HEK293 (cell line): ENCODE measurements at regions not wholly inside any gene's neighbourhood (a gene's known extent, or its start where the extent isn't known, plus 50 kb on each side); places are given as distances from the start of the nearest gene placed in this dataset.

Experiments used
- CTCF ChIA-PET: fragments of 350-600 bp; formaldehyde crosslinking; extraction: SDS; loops from one replicate; lab custom pipeline; 2021; ENCODE audit warnings: antibody characterized with exemption; lab: Yijun Ruan, JAX
- POLR2A ChIA-PET: fragments of 300-600 bp; formaldehyde crosslinking; extraction: SDS; loops from one replicate; lab custom pipeline; 2020; ENCODE audit warnings: antibody characterized with exemption, inconsistent platforms; lab: Yijun Ruan, JAX
- H3K27ac ChIP-seq: fragments of 200-500 bp; sonication (Bioruptor generic); 2 replicates; pipeline ENCODE4 v1.5.1; 2014; ENCODE audit warnings: low read depth, low read length, control low read depth, inconsistent platforms; ENCODE audit errors: extremely low read depth
- H3K36me3 ChIP-seq, 2 experiments: fragments of 200-500 bp in 1 of 2; sonication (Bioruptor generic) in 1 of 2; 1 replicate in 1 of 2; 2 replicates in 1 of 2; pipeline ENCODE4 v1.5.1; 2014 to 2017; ENCODE audit warnings: inconsistent platforms in 2 of 2, low read length in 2 of 2; ENCODE audit not compliant: control insufficient read depth in 2 of 2, insufficient read depth in 1 of 2
- H3K4me1 ChIP-seq: fragments of 200-500 bp; sonication (Bioruptor generic); 2 replicates; pipeline ENCODE4 v1.5.1; 2014; ENCODE audit warnings: mild to moderate bottlenecking, low read length, inconsistent platforms; ENCODE audit not compliant: control insufficient read depth, insufficient read depth
- H3K4me3 ChIP-seq: 2 replicates; pipeline ENCODE4 v1.5.1; 2011; ENCODE audit warnings: low read depth, mild to moderate bottlenecking, control low read depth, low read length, moderate library complexity
- H3K9me3 ChIP-seq: fragments of 200-500 bp; sonication (Bioruptor generic); 2 replicates; pipeline ENCODE4 v1.5.1; 2014; ENCODE audit warnings: low read depth, low read length, inconsistent platforms; ENCODE audit not compliant: control insufficient read depth, insufficient read depth
- AEBP2 ChIP-seq: fragments of 450-650 bp; formaldehyde crosslinking; IDR thresholded peaks from 2 replicates; pipeline ENCODE4 v1.5.1; 2016; ENCODE audit warnings: missing biosample characterization, missing genetic modification characterization, borderline replicate concordance
- PRDM2 ChIP-seq: fragments of 450-650 bp; formaldehyde crosslinking; IDR thresholded peaks from 2 replicates; pipeline ENCODE4 v1.5.1; 2016; ENCODE audit warnings: missing biosample characterization, missing genetic modification characterization, borderline replicate concordance
- REST ChIP-seq: fragments of 450-650 bp; formaldehyde crosslinking; IDR thresholded peaks from 2 replicates; pipeline ENCODE4 v1.5.1; 2016; ENCODE audit warnings: missing biosample characterization, missing genetic modification characterization
- YY1 ChIP-seq: fragments of 450-650 bp; formaldehyde crosslinking; IDR thresholded peaks from 2 replicates; pipeline ENCODE4 v1.5.1; 2018; ENCODE audit warnings: missing biosample characterization, missing genetic modification characterization
- ZBTB17 ChIP-seq: fragments of 450-650 bp; formaldehyde crosslinking; IDR thresholded peaks from 2 replicates; pipeline ENCODE4 v1.5.1; 2016; ENCODE audit warnings: missing biosample characterization, missing genetic modification characterization
- ZFP41 ChIP-seq: fragments of 450-650 bp; formaldehyde crosslinking; IDR thresholded peaks from 2 replicates; pipeline ENCODE4 v1.5.1; 2016; ENCODE audit warnings: missing biosample characterization, missing genetic modification characterization, borderline replicate concordance
- ZNF2 ChIP-seq: fragments of 450-650 bp; formaldehyde crosslinking; IDR thresholded peaks from 2 replicates; pipeline ENCODE4 v1.5.1; 2016; ENCODE audit warnings: missing biosample characterization, missing genetic modification characterization
- ZNF221 ChIP-seq: fragments of 450-650 bp; formaldehyde crosslinking; IDR thresholded peaks from 2 replicates; pipeline ENCODE4 v1.5.1; 2017; ENCODE audit warnings: missing biosample characterization, missing genetic modification characterization, borderline replicate concordance
- ZNF23 ChIP-seq: fragments of 450-650 bp; formaldehyde crosslinking; IDR thresholded peaks from 2 replicates; pipeline ENCODE4 v1.5.1; 2016; ENCODE audit warnings: missing biosample characterization, missing genetic modification characterization, borderline replicate concordance
- ZNF324 ChIP-seq: fragments of 450-650 bp; formaldehyde crosslinking; IDR thresholded peaks from 2 replicates; pipeline ENCODE4 v1.5.1; 2016; ENCODE audit warnings: missing biosample characterization, missing genetic modification characterization
- ZNF335 ChIP-seq: fragments of 450-650 bp; formaldehyde crosslinking; conservative IDR thresholded peaks from 2 replicates; pipeline ENCODE4 v1.5.1; 2016; ENCODE audit warnings: missing biosample characterization, missing genetic modification characterization
- ZNF449 ChIP-seq: fragments of 450-650 bp; formaldehyde crosslinking; IDR thresholded peaks from 2 replicates; pipeline ENCODE4 v1.5.1; 2017; ENCODE audit warnings: missing biosample characterization, mild to moderate bottlenecking, missing genetic modification characterization, moderate library complexity
- ZNF670 ChIP-seq: fragments of 450-650 bp; formaldehyde crosslinking; IDR thresholded peaks from 2 replicates; pipeline ENCODE4 v1.5.1; 2016; ENCODE audit warnings: missing biosample characterization, missing genetic modification characterization, low read depth
- ZNF747 ChIP-seq: fragments of 450-650 bp; formaldehyde crosslinking; IDR thresholded peaks from 2 replicates; pipeline ENCODE4 v1.5.1; 2016; ENCODE audit warnings: missing biosample characterization, missing genetic modification characterization
- ZNF785 ChIP-seq: fragments of 450-650 bp; formaldehyde crosslinking; IDR thresholded peaks from 2 replicates; pipeline ENCODE4 v1.5.1; 2016; ENCODE audit warnings: missing biosample characterization, missing genetic modification characterization

- Histone ChIP-seq H3K4me1 (no peaks in the 10 kb centered on the region), H3K36me3 (no peaks in the 10 kb centered on the region), H3K4me3 (no peak overlapping the region), H3K27ac (no peak overlapping the region), H3K9me3 (no peaks in the 10 kb centered on the region)
- CTCF ChIA-PET: interaction anchor here (0.6 to 0.7 kb wide), 2 partner anchors 176 to 934 kb away, joined by 4 read pairs; no protein-coding TSS in a partner anchor
- POLR2A ChIA-PET: no interaction called here
- TF ChIP-seq ZNF449 (tag by site-specific recombination) (no peak), ZNF2 (tag by site-specific recombination) (no peak), YY1 (tag by site-specific recombination) (no peak), ZNF335 (tag by site-specific recombination) (no peak), ZNF785 (tag by site-specific recombination) (no peak), ZBTB17 (tag by site-specific recombination) (no peak), ZNF23 (tag by site-specific recombination) (no peak), ZFP41 (tag by site-specific recombination) (no peak), ZNF670 (tag by site-specific recombination) (no peak), REST (no peak), ZNF747 (tag by site-specific recombination) (no peak), PRDM2 (tag by site-specific recombination) (no peak), ZNF324 (tag by site-specific recombination) (no peak), AEBP2 (tag by site-specific recombination) (no peak), ZNF221 (tag by site-specific recombination) (no peak)
These were observed 122.6 kb upstream of the NOX3 start for GRCh38 chr6:155578251-155578650.
